ENCODE measurements at regions not wholly inside any gene's neighbourhood (a gene's known extent, or its start where the extent isn't known, plus 50 kb on each side); places are given as distances from the start of the nearest gene placed in this dataset.

DNA sequence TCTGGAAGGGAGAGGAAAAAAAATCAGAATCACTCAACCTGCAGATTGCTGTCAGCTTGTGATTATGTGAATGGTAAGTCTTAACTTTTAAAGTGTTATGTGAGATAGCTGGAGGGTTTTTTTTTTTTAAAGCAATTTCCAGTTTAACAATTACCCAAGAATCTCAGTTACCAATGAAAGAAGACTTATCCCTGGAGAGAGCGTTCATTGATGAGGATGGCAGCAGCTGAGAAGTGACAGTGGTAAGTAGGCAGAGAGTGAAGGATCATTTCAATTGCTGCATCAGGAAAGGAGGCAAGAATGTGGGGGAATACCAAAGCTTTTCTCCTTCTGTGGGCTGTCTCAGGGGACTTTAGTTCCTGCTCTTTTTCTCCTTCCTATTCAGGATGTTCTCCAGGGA lies 370.2 kb upstream of the C9orf72 start:
- no peak for DNase-seq (ENCODE audit: low spot score)
- in situ Hi-C loops (cut with HindIII; ENCODE audit: low sequenced_read_pairs) = no loop called here

DNA sequence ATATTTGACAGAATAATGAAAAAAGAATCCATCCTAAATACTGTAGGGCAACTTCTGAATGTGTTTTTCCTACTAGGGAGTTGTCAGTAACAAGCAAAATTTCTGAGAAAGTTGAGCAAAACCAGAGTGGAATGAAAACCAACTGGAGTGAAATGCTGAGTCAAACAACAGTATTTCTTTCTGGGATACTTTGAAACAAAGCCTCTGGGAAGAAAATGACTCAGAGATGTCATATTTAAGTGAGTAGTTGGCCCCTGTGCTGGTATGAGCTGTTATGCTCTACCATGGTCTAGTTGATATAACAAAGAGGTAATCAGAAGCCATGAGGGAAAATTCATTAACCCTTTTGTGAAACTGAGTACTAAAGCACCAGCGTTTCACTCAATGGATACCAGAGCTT lies 372.1 kb upstream of the C9orf72 start:
- in situ Hi-C loops (cut with HindIII; ENCODE audit: low sequenced_read_pairs) = no loop called here
- DNase-seq (ENCODE audit: low spot score) = no peak

DNA sequence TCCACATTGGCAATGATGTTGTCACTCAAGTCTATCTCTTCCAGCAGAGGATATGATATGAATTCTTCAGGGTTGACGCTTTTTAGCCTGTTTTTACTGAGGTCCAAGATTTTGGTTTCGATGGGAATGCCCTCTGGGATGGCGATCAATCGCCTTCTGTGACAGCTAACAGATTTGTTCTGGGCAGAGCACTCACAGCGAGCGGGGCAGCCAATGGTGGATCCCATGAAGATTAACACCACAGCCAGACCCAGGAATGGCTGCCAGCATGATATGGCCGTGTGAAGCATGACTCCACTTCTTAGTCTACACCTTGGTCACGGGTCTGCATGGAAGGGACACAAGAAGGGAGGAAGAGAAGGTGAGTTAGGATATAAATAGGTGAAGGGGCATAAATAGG lies 377.1 kb upstream of the C9orf72 start:
- in situ Hi-C loops (cut with HindIII; ENCODE audit: low sequenced_read_pairs) = no loop called here
- no peak for DNase-seq (ENCODE audit: low spot score)

DNA sequence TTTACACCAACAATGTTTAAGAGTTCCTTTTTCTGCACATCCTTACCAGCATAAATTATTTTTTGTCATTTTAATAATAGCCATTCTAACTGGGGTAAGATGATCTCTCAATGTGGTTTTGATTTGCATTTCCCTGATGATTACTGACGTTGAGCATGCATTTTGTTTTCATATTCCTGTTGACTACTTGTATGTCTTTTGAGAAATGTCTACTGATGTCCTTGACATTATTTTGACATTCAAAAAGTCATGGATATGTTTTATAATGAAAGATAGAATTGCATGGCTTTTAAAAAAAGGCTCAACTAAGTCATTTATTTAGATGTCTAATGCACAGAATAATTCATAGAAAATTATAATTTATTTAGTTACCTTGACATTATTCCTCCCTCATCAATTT lies 381.6 kb upstream of the C9orf72 start:
- no peak for DNase-seq (ENCODE audit: low spot score)
- in situ Hi-C loops (cut with HindIII; ENCODE audit: low sequenced_read_pairs) = no loop called here

DNA sequence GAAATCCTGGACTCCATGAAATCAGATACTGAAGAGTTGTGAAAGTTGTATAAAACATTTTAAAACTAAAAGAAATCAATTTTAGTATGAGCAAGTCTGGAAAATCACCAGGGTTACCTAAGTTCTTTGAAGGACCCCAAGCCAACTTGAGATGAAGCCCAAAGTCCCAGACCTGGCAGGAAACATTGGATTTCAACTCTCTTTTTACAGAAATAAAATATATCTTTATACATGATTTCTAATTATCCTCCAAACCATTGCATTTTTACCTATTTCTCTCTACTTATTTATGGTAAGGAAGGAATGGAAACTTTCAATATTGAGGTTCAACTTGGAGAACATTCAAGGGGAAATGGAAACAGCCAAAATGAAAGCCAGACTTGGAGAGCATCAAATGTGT lies 390.6 kb upstream of the C9orf72 start:
- no peak for DNase-seq (ENCODE audit: low spot score)
- in situ Hi-C loops (cut with HindIII; ENCODE audit: low sequenced_read_pairs) = no loop called here

DNA sequence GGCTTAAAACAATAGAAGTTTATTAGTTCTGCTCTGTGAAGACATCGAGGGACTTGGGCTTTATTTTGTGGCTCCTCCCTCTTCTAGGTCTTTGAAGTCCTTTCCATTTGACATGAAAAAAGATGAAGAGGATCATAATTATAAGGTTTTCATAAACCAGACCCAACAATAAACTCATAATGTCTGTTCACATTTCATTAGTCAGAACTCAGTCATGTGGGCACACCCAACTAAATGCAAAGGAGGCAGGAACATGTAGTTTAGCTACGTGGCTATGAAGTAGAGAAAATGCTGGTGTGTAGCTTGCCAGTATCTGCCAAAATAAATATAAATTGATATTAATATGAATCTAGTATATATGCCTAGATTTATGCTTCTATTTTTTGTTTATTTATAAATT lies 393.9 kb upstream of the C9orf72 start:
- in situ Hi-C loops (cut with HindIII; ENCODE audit: low sequenced_read_pairs) = no loop called here
- DNase-seq (ENCODE audit: low spot score) = no peak

DNA sequence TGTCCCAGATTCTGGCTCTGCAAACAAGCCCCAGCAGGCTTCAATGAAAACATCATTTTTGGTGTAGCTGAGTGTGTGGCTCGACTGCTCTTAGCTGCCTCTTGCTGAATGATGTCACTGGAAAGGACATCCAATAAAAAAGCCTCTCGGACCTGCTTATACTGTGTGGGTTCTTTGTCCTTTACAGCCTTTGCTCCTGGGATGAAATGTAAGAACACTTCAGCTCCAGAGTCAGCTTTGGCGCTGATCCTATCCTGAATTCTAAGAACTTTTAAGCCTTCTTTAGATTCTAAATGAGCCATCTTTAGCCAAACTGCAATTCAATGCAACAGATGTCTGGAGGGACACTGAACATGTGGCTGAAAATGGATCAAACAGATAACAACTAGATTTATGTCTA lies 404.6 kb upstream of the C9orf72 start:
- in situ Hi-C loops (cut with HindIII; ENCODE audit: low sequenced_read_pairs) = no loop called here
- DNase-seq (ENCODE audit: low spot score) = no peak

DNA sequence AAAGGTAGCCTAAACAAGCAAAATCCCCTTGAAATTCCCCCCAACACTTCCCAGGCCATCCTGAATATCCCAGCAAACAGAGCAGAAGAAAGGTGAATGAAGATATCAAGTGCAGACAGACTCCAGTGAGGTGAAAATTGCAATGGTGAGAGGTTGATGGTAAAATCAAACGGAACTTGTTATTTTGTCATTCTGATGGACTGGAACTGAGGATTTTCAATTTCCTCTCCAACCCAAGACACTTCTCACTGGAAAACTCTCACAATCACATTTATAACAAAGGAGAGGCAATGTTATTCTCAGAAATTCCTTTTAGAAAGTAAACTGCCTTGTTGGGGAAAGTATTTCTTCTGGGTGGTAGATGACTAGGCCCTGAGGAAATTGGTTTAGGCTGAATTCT lies 412.4 kb upstream of the C9orf72 start:
- in situ Hi-C loops (cut with HindIII; ENCODE audit: low sequenced_read_pairs) = no loop called here
- DNase-seq (ENCODE audit: low spot score) = no peak

DNA sequence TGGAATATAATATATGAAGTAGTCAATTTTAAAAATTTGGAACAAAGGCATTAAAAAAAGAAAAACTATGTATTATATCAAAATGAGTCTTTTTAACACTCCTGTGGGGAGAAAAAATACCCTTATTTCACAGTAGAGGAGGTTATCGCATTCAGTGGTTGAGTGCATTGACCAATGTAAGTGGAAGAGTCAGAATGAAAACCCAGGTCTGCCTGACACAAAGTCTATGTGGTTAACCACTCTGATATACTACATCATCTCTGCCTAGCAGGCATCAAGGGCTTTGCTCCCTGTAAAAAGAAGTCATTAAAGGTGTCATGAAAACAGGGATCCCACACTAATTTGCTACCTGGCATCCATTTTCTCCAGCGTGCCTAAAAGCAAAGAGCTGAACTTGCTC lies 417.2 kb upstream of the C9orf72 start:
- in situ Hi-C loops (cut with HindIII; ENCODE audit: low sequenced_read_pairs) = no loop called here
- DNase-seq (ENCODE audit: low spot score) = no peak

DNA sequence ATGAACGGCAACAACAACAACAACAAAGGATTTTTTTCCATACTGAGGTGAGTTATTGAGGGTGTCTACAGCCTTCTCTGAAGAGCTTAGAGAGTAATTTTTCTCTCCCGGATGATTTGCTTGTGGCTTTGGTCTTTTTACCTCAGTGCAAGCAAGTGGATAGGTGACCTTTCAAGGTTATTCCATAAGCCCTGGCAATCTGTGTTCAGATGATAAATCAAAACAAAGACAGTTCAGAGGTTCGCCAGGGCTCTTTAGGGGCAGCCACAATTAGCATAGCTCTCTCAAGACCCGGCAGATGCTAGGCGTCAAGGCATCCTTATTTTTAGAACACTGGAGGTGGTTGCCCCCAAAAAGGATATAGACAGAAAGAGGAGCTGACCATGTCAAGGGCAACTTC lies 417.9 kb upstream of the C9orf72 start:
- in situ Hi-C loops (cut with HindIII; ENCODE audit: low sequenced_read_pairs) = no loop called here
- no peak for DNase-seq (ENCODE audit: low spot score)

DNA sequence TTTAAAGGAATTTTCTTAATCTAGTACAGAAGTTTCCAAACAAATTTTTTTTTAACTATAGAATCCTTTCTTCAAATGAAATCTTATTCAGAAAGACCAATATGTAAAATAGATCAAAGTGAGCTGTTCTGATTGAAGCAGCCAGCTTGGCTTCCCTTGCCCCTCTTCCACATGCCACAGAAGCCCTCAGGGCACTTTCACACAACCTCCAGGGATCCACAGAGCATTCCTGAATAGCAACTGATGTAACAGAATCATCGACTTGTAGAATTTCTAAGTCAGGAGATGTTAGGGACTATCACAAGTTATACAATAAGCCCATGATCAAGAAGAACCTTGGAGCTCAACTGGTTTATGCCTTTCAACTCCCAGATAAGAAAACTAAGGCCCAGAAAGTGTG lies 427.8 kb upstream of the C9orf72 start:
- in situ Hi-C loops (cut with HindIII; ENCODE audit: low sequenced_read_pairs) = no loop called here
- no peak for DNase-seq (ENCODE audit: low spot score)

DNA sequence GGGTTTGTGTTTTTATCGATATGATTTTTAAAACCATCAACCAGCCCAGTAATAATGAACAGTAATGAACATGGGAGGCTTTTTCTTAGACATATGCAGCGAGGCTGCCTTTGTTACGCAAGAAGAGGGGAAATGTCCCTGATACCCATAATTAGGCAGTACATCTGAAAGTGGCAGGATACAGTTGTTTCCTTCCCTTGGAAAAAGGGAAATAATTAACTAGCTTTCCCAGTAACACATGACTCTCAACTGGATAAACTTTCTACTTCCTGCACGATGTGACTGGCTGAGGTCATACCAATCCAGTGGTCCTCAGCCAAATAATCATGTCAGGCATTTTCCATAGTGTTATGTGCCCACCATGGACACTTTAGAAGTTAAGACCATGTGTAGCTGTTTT lies 431.6 kb upstream of the C9orf72 start:
- in situ Hi-C loops (cut with HindIII; ENCODE audit: low sequenced_read_pairs) = no loop called here
- DNase-seq (ENCODE audit: low spot score) = no peak

DNA sequence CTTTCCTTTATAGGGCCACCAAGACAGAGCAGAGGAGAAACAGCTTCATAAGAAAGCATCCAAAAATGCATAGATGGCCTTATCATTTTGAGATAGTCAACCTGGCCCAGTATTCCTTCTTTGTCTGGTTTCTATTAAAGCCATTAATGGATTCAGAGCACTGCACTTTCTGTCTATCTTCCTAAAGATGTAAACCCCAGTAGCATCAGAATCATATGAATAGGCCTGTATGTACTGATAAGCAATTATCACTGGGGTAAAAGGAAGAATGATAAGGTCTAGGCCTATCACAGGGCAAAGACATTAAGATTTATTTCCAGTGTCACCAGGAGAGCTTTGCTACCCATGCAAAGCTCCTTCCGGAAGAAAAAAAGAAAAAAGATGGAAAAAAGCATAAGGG lies 432.5 kb upstream of the C9orf72 start:
- in situ Hi-C loops (cut with HindIII; ENCODE audit: low sequenced_read_pairs) = no loop called here
- DNase-seq (ENCODE audit: low spot score) = no peak

DNA sequence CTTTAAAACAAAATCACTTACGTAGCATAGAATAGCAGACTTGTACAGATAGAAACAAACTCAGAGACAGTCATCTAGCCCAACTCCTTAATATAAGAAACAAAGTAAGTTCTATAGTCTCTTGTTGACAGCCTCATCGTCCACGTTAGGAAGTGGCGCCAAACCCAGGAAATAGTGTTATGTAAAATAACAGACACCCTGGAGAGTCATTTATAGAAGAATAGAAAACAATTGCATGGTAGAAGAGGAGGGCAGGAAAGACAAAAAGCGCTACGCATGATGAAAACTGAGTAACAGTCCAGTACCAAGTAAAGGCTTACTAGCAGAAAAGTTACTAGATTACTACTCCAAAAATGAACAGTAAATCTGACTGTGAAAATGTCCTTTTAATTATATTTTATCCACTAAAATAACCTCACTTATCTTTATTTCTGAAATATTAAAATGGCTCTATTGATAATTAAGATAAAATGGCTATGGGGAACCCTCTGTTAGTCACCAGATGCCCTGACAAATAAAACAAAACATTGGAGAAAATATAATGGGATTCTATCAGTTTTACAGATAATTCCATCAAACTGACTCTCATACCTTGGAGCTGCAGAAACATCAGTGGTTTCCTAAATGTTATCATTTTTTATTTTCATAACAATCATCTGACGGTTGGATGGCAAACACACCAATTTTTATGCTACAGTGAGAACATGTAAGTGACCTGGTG lies 434.0 kb upstream of the C9orf72 start:
- DNase-seq (ENCODE audit: low spot score) = no peak
- in situ Hi-C loops (cut with HindIII; ENCODE audit: low sequenced_read_pairs) = no loop called here

DNA sequence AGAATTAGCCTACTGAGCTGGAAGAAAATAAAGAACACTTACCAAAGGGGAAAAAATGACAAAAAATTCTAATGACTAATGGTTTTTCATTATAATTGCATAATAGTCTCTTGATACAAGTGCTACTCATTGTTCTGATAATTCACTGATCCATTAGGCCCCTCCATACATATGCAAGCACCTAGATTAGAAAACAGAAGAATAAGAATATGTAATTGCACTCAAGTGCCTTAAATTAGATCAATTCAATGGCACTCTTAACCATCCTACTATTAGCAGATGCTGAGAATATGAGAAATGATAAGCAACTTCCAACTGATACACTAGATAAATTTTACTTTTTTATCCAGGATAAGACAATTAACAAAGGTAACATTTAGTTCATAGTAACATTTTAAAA lies 440.9 kb upstream of the C9orf72 start:
- in situ Hi-C loops (cut with HindIII; ENCODE audit: low sequenced_read_pairs) = no loop called here
- DNase-seq (ENCODE audit: low spot score) = no peak

DNA sequence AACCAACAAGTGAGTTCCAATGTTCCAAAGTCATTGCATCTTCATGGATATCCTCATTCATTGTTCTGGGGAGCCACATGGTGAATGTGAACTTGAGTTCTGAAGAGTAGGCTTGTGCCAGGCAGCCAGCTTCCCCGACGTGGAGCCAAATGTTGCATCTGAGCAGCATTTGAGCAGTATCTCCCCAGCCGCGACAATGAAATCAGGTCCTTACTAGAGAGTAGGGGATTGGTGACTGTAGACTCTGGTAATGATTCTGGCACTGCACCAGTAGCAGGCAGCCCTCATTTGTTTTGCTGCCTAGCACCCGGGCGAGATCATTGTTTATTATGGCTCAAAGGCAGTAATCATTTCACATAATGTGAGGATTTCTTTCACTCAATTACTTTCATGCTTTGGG lies 451.4 kb upstream of the C9orf72 start:
- peak; percentile 28 for DNase-seq (ENCODE audit: low spot score)
- in situ Hi-C loops (cut with HindIII; ENCODE audit: low sequenced_read_pairs) = no loop called here

DNA sequence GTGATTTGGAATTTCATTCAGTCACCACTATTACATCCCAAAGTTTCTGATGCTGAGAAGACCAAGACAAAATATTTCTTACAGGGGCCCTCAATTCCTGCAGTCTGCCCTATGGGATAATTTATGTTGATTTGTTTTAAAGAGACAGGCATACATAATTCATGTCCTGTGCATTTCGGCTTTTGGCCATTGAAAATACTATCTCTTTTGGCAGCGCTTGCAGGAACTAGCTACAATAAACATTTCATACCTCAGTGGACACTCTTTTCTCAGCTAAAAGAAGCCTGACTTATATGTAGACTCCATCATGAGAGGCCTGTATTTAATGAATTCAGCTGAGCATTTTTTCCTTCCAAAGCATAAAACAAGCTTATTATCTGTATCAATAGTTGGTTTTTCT lies 451.9 kb upstream of the C9orf72 start:
- in situ Hi-C loops (cut with HindIII; ENCODE audit: low sequenced_read_pairs) = no loop called here
- no peak for DNase-seq (ENCODE audit: low spot score)

DNA sequence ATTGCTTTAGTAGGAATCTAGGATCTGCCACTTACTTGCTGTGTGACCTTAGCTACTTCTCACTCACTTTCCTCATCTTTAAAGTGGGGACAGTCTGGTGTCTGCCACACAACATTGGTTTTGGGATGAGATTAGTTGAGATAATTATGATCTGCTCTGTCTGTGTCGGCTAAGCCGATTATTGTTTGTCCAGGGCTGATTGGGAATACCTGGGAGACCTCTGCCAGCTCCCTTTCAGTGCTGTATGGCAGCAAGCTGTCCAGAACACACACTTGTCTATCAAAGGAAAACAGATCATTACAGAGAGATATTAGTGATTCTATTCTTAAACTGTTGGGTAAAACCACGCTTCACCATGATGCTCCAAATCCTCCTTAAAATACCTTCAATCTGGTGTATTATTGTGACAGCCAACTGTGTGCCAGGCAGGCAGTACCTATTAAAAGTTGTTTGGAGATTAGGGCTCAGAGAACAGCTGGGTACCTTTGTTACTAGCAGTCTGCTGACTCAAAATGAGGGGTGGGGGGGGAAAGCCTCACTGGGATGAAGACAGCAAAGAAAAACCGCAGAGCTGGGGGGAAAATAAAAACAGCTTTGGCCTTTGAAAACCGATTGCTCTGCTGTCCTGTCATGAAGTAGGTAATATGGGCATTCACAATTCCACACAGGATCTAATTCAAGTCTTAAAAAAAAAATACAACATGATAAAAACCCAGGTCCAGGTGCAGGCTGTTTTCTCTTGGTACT lies 458.4 kb upstream of the C9orf72 start:
- in situ Hi-C loops (cut with HindIII; ENCODE audit: low sequenced_read_pairs) = no loop called here
- no peak for DNase-seq (ENCODE audit: low spot score)

DNA sequence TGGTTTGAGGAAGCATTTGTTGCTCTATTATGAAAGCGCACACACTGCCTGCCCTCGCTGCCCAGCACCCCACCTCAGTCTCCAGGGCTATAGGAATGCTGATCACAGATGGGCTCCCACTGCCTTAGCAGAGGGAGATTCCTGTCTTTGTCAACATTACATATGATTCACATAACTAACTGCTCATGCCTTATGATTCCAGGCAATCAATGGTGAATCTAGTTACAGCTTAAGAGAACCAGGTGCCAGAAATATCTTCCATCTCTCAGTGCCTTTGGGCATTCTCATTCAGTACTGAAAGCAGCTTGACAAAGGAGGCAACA lies 458.9 kb upstream of the C9orf72 start:
- no peak for DNase-seq (ENCODE audit: low spot score)
- in situ Hi-C loops (cut with HindIII; ENCODE audit: low sequenced_read_pairs) = no loop called here

DNA sequence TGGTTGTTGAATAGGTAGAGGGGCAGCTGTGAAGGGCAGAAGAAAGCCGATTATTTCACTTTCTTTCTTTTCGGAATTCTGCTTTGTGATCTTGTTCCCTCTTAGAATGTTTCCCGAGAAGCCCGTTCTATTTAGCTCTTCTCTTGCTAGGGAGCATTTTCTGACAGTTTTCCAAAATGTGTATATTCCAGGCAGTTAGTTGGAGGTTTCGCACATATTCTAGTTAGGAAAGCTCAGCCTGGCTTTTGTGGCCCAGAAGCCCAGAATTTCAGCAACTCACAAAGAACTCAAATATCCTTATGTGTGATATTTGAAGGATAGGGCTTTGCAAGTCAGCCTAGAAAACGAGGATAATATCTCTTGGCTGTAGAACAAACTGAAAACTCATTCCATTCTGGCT lies 461.0 kb upstream of the C9orf72 start:
- DNase-seq (ENCODE audit: low spot score) = peak; percentile 4
- in situ Hi-C loops (cut with HindIII; ENCODE audit: low sequenced_read_pairs) = no loop called here

DNA sequence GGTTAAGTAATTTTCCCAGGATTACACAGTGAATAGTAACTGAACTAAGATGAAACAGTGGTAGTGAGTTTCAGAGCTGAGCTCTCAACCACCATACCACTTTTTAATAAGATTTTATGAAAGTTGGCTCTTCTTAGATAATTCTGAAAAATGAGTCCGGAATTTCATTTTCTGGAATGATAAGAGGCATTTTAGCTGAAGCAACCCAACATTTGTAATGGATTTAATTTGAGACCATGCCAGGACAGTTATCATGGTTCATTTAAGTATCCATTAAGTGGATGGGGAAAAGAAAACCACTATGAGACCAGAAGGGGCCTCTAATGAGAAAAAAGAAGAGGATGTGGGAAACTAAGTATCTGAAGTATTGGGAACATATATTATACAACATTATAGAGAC lies 464.7 kb upstream of the C9orf72 start:
- no peak for DNase-seq (ENCODE audit: low spot score)
- in situ Hi-C loops (cut with HindIII; ENCODE audit: low sequenced_read_pairs) = no loop called here

Data from G401 (cell line).